Fibroblast of mammary gland (primary cell): ENCODE measurements at regions not wholly inside any gene's neighbourhood (a gene's known extent, or its start where the extent isn't known, plus 50 kb on each side); places are given as distances from the start of the nearest gene placed in this dataset.

Source experiments
- DNase-seq: peaks from one replicate; pipeline ENCODE4 v3.0.0-alpha.2; 2010; ENCODE audit warnings: low read depth
- H3K4me3 ChIP-seq: 2 replicates; pipeline ENCODE4 v1.5.1; 2011; ENCODE audit warnings: low read depth, mild to moderate bottlenecking, low read length, moderate library complexity; ENCODE audit not compliant: control insufficient read depth
- CTCF ChIP-seq: conservative IDR thresholded peaks from 2 replicates; pipeline ENCODE4 v1.5.1; 2011; ENCODE audit warnings: low read depth, low read length, inconsistent platforms; ENCODE audit not compliant: control insufficient read depth, insufficient read depth

- no peak for DNase-seq
- no peak overlapping the region for H3K4me3 ChIP-seq
- TF ChIP-seq CTCF: no peak
Measured at GRCh38 chr3:26100176-26100575, 310.3 kb downstream of the OXSM start.

GRCh38 chr3:26102376-26102775 is 312.5 kb downstream of the OXSM start:
- no peak overlapping the region for H3K4me3 ChIP-seq
- no peak for TF ChIP-seq CTCF
- no peak for DNase-seq

- no peak for TF ChIP-seq CTCF
- no peak for DNase-seq
- no peak overlapping the region for H3K4me3 ChIP-seq
Measured at GRCh38 chr3:26104851-26105251, 315.0 kb downstream of the OXSM start.

- H3K4me3 ChIP-seq: no peak overlapping the region
- no peak for DNase-seq
- no peak for TF ChIP-seq CTCF
Measured at GRCh38 chr3:26105261-26105660, 315.4 kb downstream of the OXSM start.

GRCh38 chr3:26106228-26106627 is 316.3 kb downstream of the OXSM start:
- TF ChIP-seq CTCF: no peak
- H3K4me3 ChIP-seq: no peak overlapping the region
- no peak for DNase-seq

GRCh38 chr3:26108846-26109489 is 319.1 kb downstream of the OXSM start:
- no peak for TF ChIP-seq CTCF
- H3K4me3 ChIP-seq: no peak overlapping the region
- no peak for DNase-seq

- H3K4me3 ChIP-seq: no peak overlapping the region
- no peak for TF ChIP-seq CTCF
- DNase-seq: no peak
Measured at GRCh38 chr3:26114851-26115250, 325.0 kb downstream of the OXSM start.
